ENCODE measurements at regions not wholly inside any gene's neighbourhood (a gene's known extent, or its start where the extent isn't known, plus 50 kb on each side); places are given as distances from the start of the nearest gene placed in this dataset.
"Not testable (repeated sequence)": the region's sequence is repeated elsewhere in the genome, so short reads cannot be mapped to it uniquely, and the experiment has no call there.

GRCh38 chr10:5268743-5269142 is 72.1 kb downstream of the AKR1C4 start:
- no peak for DNase-seq (ENCODE audit: low spot score)

GRCh38 chr10:5269791-5270190 is 73.2 kb downstream of the AKR1C4 start:
- DNase-seq (ENCODE audit: low spot score), result no peak

GRCh38 chr10:5271526-5271925 is 74.9 kb downstream of the AKR1C4 start:
- no peak for DNase-seq (ENCODE audit: low spot score)

DNA sequence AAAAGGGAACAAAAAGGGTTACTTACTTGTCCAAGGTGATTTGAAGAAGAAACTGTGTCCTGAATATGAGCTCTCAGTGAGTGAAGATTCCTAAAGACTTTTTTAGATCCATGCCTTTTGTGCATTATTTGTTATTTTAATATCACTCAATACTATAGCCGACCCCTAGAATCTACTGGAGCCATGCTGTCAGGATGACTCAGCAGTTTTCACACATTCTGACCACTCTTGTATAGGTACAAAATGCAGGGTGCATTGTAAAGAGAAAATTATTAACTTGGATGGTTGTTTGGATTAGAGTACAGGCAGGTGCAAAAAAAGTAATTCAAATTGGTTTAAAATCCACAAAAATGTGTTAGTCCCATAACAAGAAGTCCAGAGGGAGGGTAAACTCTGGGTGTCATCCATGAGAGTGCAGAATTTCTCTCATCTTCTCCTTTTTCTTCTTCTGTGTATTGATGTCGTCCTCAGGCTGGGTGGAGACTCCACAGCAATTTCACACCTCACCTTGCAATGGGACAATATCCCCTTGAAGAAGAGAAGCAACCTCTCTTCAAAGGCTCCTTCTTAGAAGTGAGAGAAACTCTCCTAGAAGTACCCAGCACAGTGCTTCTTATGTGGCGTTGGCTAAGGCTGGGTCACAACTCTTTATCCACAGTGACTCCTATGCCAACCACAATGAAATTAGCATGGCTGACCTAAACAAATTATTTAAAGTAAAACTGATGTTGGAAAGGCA is 75.6 kb downstream of the AKR1C4 start:
- no peak for DNase-seq (ENCODE audit: low spot score)

GRCh38 chr10:5274795-5275194 is 78.2 kb downstream of the AKR1C4 start:
- no peak for DNase-seq (ENCODE audit: low spot score)

GRCh38 chr10:5281356-5281755 is 83.4 kb upstream of the UCN3 start:
- no peak for DNase-seq (ENCODE audit: low spot score)

DNA sequence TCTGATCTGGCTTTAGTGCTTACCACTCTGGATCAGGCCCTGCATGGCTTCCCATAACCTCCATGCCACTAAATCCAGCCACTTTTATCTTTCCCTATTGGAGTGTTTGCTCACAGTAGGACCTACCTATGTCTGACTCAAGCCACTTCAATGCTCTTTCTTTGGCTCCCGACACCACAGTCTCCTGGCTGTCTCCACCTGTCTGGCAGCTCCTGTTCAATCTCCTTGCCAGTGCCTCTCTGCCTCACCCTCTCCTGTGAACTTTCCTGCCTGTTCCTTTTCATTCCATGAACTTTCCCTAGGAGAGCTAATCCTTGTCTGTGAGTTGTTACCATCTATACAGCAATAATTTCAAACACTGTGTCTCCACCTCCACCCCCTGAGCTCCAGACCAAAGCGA is 82.6 kb upstream of the UCN3 start:
- no peak for DNase-seq (ENCODE audit: low spot score)

DNA sequence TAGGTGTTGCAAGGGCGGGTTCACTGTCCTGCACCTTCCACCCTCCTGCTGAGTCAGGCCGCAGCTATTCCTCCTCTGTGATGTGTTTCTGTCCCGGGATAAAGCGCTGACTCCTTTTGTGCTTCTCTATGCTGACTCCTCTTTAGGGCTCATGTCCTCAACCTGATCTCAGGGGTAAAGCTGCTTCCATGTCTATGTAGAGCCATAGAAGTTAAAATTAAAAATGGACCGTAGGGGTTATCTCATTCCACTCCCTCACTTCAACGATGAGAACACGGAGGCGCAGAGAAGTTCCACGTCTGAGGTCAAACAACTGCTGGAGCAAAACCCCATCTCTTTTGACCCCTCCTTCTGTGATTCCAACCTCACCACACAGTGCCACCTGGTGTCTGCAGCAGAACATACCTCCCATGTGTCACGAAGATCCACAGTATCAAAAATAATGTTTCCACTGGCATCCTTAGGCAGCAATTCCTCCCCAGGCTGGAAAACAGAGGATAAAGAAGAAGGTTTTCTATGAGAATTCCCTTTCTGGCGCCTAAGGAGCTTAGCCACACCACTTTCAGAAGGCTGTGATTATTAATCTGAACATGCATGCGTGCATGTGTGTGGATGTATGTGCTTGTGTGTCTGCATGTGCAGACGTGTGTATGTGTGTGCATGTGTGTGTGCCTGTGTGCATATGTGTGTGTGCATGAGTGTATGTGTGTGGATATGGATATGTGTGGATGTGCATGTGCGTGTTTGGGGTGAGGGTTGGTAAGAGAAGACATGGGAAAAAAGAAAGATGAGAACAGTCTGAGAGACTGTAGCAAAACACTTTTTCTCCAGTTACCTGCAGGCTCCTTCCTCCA is 81.2 kb upstream of the UCN3 start:
- DNase-seq (ENCODE audit: low spot score), result peak; percentile 74

- DNase-seq (ENCODE audit: low spot score), result peak; percentile 65
Observed at GRCh38 chr10:5284311-5285057, 80.3 kb upstream of the UCN3 start.

DNA sequence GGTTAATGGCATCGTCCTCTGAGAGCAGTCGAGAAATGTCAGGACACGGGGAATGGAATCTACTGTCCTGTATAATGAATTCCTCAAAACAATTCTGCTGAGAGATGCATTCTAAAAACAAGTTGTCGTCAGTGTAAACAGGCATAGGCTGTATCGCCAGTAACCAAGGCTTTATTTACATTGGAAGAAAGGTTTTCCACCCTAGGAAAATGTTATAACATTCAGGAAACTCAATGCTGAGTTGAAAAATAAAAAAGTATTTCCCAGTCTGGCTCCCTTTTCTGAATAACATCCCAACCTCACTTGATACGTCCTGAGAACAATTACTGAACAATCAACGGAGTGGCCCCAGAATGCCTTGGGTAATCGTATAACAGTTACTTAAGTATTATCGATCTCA is 79.6 kb upstream of the UCN3 start:
- no peak for DNase-seq (ENCODE audit: low spot score)

DNA sequence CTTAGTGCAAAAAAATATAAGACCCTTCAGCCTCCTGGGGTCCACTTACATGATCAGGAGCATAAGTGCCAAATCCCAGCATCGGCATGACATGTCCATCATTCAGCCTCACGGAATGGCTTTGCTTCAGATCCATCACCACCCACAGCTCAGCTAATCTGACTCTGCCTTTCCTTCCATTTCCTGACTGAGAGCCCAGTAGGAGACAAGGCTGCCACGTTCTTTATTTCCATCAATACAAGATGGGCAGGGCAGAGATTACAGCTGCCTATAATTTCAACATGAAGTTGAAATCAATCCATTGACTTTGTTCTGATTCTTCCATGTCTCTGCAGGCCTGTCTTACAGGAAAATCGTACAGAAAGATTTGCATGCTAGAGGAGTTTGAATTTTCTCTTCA is 76.4 kb upstream of the UCN3 start:
- no peak for DNase-seq (ENCODE audit: low spot score)

DNA sequence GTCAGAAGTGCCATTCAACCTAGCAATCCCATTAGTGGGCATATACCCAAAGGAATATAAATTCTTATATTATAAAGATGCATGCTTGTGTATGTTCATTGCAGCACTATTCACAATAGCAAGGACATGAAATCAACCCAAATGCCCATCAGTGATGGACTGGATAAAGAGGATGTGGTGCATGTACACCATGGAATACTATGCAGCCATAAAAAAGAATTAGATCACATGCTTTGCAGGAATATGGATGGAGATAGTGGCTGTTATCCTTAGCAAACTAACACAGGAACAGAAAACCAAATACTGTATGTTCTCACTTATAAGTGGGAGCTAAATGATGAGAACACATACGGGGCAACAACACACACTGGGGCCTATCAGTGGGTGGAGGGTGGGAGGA is 75.5 kb upstream of the UCN3 start:
- DNase-seq (ENCODE audit: low spot score), result not testable (repeated sequence)

DNA sequence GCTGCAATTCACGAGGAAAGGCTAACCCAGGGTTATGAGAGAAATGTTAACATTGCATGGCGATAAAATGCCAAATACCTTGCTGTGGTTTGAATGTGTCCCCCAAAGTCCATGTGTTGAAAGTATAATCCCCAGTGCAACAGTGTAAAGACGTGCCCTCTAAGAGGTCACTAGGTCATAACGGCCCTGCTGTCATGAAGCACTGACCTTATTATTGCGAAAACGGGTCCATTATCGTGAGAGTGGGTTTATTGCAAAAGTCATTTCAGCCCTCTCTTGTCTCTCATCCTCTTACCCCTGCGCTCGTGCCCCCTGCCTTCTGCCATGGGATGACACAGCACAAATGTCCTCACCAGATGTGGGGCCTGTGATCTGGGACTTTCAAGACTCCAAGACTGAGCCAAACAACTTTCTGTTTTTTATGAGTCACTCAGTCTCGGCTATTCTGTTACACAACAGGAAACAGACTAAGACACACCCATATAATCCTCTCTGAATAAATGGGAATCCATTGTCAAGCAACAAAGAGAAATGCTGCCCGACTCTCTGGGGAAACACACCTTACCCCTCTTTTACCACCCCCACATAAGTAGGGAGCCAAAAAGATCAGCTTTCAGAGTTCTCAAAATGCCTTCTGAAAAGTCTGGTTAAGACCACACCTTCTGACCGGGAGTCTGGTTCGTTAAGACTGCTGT is 73.1 kb upstream of the UCN3 start:
- peak; percentile 91 for DNase-seq (ENCODE audit: low spot score)

DNA sequence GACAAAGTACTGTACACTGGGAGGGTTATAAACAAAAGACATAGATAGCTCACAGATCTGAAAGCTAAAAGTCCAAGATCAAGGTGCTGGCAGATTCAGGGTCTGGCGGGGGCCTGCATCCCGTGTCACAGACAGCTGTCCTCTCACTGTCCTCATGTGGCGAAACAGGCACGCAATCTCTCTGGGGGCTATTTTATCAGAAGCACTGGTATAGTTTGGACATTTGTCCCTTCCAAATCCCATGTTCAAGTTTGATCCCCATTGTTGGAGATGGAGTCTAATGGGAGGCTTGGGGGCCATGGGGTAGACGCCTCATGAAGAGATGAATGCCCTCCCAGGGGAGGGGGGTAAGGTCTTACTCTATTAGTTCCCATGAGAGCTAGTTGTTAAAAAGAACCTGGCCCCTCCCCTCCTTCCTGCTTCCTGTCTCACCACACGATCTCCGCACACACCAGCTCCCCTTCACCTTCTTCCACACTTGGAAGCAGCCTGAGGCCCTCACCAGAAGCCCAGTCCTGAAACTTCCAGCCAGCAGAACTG is 72.5 kb upstream of the UCN3 start:
- no peak for DNase-seq (ENCODE audit: low spot score)

GRCh38 chr10:5292970-5293369 is 71.8 kb upstream of the UCN3 start:
- DNase-seq (ENCODE audit: low spot score), result not testable (repeated sequence)

- DNase-seq (ENCODE audit: low spot score), result peak; percentile 45
Observed at GRCh38 chr10:5293691-5294550, 70.8 kb upstream of the UCN3 start.

- peak; percentile 34 for DNase-seq (ENCODE audit: low spot score)
Observed at GRCh38 chr10:5297466-5297865, 67.3 kb upstream of the UCN3 start.

DNA sequence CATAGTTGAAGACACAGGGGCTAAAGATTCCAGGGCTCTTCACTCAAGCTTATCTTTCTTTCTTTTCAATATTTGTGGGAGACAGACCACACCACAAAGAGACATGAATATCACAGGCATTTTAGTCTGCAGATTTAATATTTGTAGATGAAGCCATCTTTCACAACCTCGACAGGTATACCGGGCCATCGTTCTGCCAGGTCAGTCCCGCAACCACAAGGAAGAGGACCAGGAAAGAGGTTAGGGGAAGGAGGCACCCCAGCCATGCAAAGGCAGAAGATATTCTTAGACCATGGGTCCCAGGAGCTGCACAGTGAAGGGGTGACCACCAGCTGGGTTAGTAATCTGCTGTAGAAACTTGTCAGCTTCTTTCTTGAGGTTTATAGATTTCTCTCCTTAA is 66.8 kb upstream of the UCN3 start:
- no peak for DNase-seq (ENCODE audit: low spot score)

DNA sequence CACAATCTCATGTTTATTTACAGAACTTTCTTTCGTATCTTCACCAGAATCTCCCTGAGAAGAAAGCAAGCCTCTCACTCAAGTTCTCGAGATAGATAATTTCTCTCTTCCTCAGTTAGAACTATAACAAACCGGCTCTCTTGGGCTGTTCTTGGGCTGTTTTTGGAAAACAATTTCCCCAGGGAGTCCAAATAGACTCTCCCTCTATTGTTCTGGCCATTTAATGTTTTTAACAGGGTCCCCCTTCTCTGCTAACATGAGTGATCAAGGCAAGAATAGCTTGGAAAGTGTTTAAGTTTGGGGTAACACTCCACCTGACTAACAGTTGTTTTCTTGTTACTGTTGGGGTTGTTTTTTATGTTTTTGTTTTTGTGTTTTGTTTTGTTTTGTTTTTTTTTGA is 64.8 kb upstream of the UCN3 start:
- no peak for DNase-seq (ENCODE audit: low spot score)

- DNase-seq (ENCODE audit: low spot score), result no peak
Observed at GRCh38 chr10:5303504-5303903, 61.3 kb upstream of the UCN3 start.

GRCh38 chr10:5305374-5305773 is 59.4 kb upstream of the UCN3 start:
- DNase-seq (ENCODE audit: low spot score), result peak; percentile 78
